Posterior cingulate gyrus (tissue), 11 donors: ENCODE measurements at regions not wholly inside any gene's neighbourhood (a gene's known extent, or its start where the extent isn't known, plus 50 kb on each side); places are given as distances from the start of the nearest gene placed in this dataset.
"Not testable (repeated sequence)": the region's sequence is repeated elsewhere in the genome, so short reads cannot be mapped to it uniquely, and the experiment has no call there.

ENCODE experiments used
- DNase-seq, 10 donors: peaks; one replicate each; pipeline versions ENCODE4 v3.0.0 to v3.0.0-alpha.2; 2020 to 2021; ENCODE audit warnings: mixed read lengths in 3 of 10
- intact Hi-C: fragments of 100-400 bp; cut with DNase I; formaldehyde crosslinking; loops from one replicate; pipeline ENCODE4 v1.15.1; 2023

- intact Hi-C loops, result no loop called here
- DNase-seq, result no peak
Measured at GRCh38 chr2:77720115-77720514, 197.9 kb upstream of the LRRTM4 start.

DNA sequence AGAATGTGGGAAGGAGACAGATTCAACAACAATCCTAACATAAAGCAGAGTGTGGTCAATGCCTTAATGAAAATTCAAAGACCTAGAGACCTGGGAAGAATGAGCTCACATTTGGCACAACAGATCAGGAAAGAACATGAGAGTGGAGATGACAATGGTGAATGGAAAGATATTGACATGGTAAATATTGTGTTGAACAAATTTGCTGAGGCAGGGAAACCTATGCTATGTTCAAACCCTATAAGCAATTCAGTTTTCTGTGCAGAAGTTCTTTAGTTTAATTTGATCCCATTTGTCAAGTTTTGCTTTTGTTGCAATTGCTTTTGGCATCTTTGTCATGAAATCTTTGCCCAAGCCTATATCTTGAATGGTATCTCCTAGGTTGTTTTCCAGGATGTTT lies 199.4 kb upstream of the LRRTM4 start:
- intact Hi-C loops, result no loop called here
- DNase-seq, result no peak

GRCh38 chr2:77725045-77725444 lies 202.9 kb upstream of the LRRTM4 start:
- intact Hi-C loops, result no loop called here

DNA sequence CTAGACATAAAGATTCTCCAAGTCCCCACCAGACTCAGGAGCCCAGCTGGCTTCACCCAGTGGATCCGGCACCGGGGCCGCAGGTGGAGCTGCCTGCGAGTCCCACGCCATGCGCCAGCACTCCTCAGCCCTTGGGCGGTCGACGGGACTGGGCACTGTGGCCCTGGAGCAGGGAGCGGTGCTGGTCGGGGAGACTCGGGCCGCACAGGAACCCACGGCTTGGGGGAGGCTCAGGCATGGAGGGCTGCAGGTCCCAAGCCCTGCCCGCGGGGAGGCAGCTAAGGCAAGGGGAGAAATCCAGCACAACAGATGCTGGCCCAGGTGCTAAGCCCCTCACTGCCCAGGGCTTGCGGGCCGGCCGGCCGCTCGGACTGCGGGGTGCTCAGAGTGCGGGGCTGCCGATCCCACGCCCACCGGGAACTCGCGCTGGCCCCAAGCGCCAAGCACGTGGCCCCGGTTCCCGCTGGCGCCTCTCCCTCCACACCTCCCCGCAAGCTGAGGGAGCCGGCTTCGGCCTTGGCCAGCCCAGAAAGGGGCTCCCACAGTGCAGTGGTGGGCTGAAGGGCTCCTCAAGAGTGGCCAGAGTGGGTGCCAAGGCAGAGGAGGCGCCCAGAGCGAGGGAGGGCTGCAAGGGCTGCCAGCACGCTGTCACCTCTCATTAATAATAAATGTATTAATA lies 212.6 kb upstream of the LRRTM4 start:
- intact Hi-C loops, result not testable (repeated sequence)
- peak in 3 of 10 donors; percentile 70 to 86 (median 74) for DNase-seq

More at GRCh38 chr2:77725045-77725444, 202.9 kb upstream of the LRRTM4 start:
- DNase-seq, result no peak

- intact Hi-C loops, result no loop called here
- no peak for DNase-seq
Measured at GRCh38 chr2:77737236-77737635, 215.1 kb upstream of the LRRTM4 start.

DNA sequence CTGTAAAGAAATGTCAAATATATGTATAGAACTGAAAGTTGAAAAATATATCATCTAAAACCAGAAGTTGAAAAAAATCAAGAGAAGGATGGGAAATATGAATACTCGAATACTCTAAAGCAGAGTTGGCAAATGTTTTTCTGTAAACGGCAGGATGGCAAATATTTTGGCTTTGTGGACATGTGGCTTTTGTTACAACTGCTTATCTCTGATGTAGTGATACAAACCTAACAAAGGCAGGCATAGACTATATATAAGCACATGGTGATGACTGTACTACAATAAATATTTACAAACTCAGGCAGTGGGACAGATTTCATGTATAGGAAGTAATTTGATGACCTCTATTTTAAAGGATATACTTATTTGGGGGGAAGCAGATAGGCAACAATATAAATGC lies 224.6 kb upstream of the LRRTM4 start:
- no peak for DNase-seq
- intact Hi-C loops, result no loop called here

DNA sequence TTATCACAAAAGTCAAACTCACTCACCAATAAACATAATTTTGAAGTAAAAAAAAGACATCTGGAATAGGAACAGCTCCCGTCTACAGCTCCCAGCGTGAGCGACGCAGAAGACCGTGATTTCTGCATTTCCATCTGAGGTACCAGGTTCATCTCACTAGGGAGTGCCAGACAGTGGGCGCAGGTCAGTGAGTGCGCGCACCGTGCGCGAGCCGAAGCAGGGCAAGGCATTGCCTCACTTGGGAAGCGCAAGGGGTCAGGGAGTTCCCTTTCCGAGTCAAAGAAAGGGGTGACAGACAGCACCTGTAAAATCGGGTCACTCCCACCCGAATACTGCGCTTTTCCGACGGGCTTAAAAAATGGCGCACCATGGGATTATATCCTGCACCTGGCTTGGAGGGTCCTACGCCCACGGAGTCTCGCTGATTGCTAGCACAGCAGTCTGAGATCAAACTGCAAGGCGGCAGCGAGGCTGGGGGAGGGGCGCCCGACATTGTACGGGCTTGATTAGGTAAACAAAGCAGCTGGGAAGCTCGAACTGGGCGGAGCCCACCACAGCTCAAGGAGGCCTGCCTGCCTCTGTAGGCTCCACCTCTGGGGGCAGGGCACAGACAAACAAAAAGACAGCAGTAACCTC lies 231.7 kb upstream of the LRRTM4 start:
- intact Hi-C loops, result not testable (repeated sequence)
- DNase-seq, result peak in 1 of 10 donors; percentile 25

DNA sequence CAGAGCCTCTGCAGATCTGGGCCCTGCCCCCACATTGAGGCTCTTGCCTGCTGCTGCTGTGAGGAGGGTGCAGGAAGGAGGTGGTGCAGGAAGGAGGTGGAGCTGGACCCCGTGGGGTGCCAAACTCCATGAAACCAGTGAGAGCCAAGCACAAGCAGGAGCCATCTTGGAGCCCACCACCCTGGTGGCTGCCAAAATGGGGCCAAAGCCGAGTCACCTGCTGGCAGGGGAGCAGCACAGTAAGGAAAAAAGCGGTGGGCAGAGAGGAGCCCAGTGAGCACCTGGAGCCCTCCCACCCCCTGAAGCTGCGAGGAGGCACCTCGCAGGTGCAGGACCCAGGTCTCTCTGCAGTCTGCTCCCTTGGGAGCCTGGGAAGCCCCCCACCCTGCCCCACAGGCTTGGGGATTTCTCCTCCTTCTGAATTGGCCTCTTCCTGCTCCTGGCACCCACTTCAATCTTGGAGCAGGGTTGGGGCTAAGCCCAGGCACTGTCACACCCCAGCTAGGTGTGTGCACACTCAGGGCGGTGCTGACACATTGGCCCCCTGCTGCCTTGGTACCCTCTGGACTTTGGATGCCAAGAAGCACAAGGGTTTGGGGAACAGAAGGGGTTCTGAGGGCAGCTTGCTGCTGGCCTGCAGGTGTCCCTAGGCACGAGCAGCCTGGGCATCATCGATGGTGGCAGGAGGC lies 245.4 kb upstream of the LRRTM4 start:
- intact Hi-C loops, result no loop called here
- peak in 1 of 10 donors; percentile 75 for DNase-seq

DNA sequence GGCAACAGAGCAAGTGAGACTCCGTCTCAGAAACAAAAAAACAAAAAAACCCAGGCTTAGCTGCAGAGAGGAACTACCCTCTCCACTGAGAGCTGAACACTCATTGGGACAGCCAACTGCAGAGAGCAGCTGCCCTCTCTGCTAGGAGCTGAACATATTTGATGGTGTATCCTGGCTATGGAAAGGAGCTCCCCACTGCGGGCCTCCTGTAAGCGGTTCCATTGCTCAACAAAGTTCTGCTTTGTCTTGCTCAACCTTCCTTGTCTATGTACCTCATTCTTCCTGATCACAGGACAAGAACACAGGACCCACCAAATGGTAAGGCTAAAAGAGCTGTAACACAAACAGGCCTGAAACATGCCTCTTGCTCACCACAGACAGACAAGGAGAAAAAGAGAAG lies 246.3 kb upstream of the LRRTM4 start:
- intact Hi-C loops, result no loop called here
- no peak for DNase-seq

GRCh38 chr2:77778917-77779316 lies 256.7 kb upstream of the LRRTM4 start:
- intact Hi-C loops, result no loop called here

DNA sequence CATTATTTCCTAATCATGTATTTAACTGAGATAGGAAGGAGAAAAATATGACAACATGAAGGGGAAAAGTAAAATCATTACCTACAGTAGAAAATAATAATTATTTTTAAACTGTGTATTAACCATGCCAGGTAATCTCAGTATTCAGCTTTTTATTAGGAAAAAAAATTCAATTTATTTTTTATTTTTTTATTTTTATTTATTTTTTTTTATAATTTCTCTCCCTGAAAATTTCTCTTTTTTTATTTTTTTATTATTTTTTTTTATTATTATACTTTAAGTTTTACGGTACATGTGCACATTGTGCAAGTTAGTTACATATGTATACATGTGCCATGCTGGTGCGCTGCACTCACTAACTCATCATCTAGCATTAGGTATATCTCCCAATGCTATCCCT lies 271.3 kb upstream of the LRRTM4 start:
- DNase-seq, intact Hi-C loops: not testable (repeated sequence)

More at GRCh38 chr2:77778917-77779316, 256.7 kb upstream of the LRRTM4 start:
- no peak for DNase-seq

DNA sequence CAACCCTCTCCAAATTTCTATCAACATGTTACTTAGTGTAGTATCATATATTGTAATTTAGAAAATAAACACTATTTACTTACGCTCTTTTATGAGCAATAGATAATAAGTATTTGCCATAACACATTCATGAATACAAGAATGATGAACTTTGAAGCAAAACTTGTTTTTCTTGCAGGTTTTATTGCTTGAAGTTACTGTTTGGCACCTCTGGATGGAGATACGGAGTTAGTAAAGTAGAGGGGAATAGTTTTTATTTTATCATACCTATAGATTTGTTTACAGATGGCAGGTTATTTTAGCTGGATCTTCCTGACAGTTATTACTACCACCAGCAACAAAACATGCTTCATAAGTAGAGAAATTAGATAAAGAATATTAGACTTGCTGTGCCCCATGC lies 274.2 kb upstream of the LRRTM4 start:
- no peak for DNase-seq
- intact Hi-C loops, result no loop called here

DNA sequence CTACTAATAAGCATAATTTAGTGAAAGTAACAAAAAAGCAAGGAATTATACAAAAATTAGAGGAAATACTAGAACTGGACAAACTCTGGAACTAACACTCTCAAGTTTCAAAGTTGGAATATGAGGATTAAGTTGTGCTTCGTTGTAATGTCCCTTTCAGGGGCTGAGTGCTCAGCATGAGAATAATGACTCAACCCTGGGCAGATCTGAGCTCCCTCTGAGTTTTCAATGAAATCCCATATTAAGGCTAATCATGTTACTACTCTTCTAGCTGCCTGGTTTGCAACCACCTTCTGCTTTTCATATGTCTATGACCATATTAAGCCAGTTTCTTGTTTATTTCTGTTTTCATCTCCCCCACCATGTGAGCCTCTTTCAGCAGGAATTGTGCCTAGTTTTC lies 274.9 kb upstream of the LRRTM4 start:
- intact Hi-C loops, result no loop called here
- no peak for DNase-seq

DNA sequence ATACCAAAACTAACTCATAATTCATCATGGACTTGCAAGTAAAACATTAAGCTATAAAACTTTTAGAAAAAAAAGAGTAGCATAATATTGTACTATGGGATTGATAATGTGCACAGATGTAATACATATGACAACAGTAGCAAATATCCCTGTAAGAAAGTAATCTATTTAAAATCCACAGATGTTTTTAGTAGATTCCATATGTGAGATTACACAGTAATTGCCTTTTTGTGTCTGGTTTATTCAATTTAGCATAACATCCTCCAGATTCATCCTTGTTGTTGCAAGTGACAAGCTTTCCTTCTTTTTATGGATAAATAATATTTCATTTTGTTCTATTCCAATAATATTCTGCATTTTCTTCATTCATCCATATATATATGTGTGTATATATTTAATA lies 278.2 kb upstream of the LRRTM4 start:
- intact Hi-C loops, result no loop called here
- no peak for DNase-seq

DNA sequence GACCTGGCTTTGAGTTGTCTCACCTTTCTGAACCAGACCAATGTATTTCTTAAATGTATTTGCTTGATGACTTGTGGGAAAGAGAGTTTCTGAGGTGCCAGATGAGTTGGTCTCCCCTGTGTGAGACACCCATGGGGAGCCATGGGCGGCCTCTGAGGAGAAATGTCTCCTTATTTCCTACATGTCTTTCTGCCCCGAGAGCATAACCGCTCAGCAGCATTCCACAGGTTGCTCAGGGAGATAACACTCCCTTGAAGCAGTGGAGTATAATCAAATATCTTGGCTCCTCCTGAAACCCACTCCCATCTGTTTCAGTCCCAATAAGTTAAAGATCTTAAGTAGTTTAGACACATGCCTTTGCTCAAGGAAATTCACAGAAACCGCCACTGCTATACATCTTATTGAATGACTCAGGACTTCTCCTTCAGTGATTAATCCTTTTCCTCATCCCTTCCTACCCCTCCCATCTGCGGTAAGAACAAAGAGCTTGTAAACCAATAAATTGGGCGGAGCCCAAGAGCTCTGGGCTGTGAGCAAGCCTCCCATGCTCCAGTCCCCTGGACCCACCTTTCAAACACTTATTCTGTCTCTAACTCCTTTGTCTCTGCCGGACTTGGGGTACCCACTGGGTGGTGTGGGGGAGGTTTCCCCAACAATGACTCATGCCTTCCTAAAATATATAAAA lies 285.5 kb upstream of the LRRTM4 start:
- intact Hi-C loops, result no loop called here
- no peak for DNase-seq

GRCh38 chr2:77808599-77808998 lies 286.4 kb upstream of the LRRTM4 start:
- no peak for DNase-seq
- intact Hi-C loops, result no loop called here

GRCh38 chr2:77813599-77813998 lies 291.4 kb upstream of the LRRTM4 start:
- no peak for DNase-seq
- intact Hi-C loops, result no loop called here

DNA sequence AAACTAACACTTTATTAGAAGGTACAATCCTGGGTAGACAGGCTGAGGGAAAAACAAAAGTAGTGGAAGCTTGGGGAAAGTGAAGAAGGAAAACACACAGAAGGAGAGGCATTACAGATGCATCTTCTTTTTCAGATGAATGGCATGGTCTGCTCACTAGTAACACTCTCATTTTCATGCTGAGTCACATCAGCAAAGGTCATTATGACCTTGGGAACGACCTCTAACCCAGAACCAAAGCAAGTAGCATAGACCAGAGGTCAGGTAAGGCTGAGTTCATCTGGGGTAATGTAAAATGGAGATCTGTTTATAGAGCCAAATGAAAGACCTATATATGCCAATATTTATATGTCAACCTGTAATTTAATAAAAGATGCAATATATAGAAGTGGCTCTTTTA lies 294.4 kb upstream of the LRRTM4 start:
- no peak for DNase-seq
- intact Hi-C loops, result no loop called here

GRCh38 chr2:77818186-77818585 lies 296.0 kb upstream of the LRRTM4 start:
- intact Hi-C loops, result no loop called here
- DNase-seq, result no peak

DNA sequence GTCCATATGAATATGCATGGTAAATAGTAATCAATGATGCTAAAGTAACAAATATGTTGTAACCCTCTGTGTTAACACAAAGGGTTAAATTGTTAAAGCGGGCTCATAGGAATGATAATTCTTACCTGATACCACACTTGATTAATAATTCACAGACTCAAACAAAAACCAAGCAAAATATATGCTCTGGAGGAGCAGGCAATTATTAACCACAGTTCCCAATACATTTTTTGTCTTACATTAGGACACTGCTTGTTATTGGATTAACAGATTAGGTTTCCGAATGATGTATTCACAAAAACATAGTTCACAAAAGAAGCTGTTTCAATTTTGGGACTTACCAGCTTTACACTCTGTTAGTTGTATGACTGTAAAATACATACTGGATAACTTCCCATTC lies 300.9 kb upstream of the LRRTM4 start:
- intact Hi-C loops, result no loop called here

GRCh38 chr2:77831060-77831459 lies 308.9 kb upstream of the LRRTM4 start:
- DNase-seq, result no peak
- intact Hi-C loops, result no loop called here

More for the DNA sequence above, 300.9 kb upstream of the LRRTM4 start:
- DNase-seq, result no peak
